Coronary artery (tissue), 2 donors: ENCODE measurements at regions not wholly inside any gene's neighbourhood (a gene's known extent, or its start where the extent isn't known, plus 50 kb on each side); places are given as distances from the start of the nearest gene placed in this dataset.

Experiments
- DNase-seq: peaks from one replicate; pipeline ENCODE4 v3.0.0-alpha.2; 2017; ENCODE audit warnings: low spot score
- H3K27ac ChIP-seq, 2 donors: fragments of 200-600 bp; sonication (generic); one replicate each; pipeline ENCODE4 v1.5.1; 2016 to 2019
- H3K4me3 ChIP-seq: fragments of 200-600 bp; sonication (generic); 2 replicates; pipeline ENCODE4 v1.5.1; 2016; ENCODE audit warnings: mild to moderate bottlenecking, moderate library complexity
- TF ChIP-seq, protein P1 (sequence below): fragments of 200-600 bp; sonication (generic); IDR thresholded peaks from one replicate; pipeline ENCODE4 v1.5.1; 2019; ENCODE audit warnings: antibody characterized with exemption

DNA sequence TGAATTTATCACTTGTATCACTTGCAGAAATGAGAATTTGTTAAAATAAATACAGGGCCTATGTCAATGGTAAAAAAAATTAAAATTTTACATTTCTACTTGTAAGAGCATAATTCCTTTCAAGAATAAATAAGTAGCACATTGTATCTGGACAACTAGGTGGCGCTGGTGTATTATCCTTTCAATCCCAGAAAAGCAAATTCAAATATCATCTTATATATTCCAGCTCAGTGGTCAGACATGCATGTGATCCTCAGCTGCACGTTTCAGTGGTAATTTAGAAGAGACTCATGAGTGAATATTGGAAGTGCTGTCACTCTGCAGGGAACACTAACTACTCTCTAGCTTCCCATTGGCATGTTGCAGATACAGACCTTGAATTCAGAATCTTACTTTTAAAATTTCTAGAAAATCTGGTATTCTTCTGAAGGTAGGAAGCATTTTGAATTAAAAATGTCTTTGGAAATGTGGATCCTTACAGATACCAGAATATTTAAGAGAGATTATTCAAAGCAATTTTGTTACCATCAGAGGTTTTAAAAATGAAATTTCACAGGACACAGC is 1414.7 kb upstream of the TENM3 start:
- TF ChIP-seq, protein P1, sequence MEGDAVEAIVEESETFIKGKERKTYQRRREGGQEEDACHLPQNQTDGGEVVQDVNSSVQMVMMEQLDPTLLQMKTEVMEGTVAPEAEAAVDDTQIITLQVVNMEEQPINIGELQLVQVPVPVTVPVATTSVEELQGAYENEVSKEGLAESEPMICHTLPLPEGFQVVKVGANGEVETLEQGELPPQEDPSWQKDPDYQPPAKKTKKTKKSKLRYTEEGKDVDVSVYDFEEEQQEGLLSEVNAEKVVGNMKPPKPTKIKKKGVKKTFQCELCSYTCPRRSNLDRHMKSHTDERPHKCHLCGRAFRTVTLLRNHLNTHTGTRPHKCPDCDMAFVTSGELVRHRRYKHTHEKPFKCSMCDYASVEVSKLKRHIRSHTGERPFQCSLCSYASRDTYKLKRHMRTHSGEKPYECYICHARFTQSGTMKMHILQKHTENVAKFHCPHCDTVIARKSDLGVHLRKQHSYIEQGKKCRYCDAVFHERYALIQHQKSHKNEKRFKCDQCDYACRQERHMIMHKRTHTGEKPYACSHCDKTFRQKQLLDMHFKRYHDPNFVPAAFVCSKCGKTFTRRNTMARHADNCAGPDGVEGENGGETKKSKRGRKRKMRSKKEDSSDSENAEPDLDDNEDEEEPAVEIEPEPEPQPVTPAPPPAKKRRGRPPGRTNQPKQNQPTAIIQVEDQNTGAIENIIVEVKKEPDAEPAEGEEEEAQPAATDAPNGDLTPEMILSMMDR, result no peak
- DNase-seq, result no peak
- Histone ChIP-seq H3K4me3 (no peak overlapping the region), H3K27ac (no peak overlapping the region)

DNA sequence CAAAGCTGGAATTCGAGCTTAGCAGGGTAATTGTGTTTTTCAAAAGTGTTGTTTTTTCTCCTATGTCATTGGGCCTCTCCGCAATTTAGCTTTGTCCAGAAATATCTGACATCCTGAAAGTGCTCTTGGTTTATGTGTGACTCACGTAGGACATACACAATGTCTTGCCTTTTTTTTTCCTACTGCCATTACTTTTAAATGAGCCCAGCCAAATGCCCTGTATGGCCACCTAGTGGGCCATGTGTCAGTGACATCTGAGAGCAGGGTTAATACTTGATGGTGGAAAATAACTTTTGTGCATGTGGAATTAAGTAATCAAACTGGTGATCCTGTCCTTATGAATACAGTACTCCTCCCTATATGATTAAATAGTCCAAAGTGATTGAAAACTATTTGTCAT is 1411.1 kb upstream of the TENM3 start:
- TF ChIP-seq, protein P1, result no peak
- no peak overlapping the region for H3K27ac ChIP-seq
- no peak overlapping the region for H3K4me3 ChIP-seq
- no peak for DNase-seq

DNA sequence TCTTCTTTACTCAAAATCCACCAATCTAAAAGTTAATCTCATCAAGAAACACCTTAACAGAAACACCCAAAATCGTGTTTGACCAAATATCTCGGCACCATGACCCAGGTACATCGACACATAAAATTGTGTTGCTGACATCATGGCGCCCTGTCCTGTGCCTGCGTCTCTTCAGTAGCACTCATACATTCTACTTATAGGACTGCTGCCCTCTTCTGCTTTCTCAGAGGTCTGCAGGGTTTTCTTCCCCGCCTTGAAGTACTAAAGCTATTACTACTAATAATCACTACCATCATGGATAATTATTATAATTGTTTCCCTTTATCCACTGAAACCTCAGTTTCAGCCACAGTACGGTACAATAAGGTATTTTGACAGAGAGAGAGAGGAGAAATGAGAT is 1403.1 kb upstream of the TENM3 start:
- DNase-seq, result no peak
- Histone ChIP-seq H3K4me3 (no peak overlapping the region), H3K27ac (no peak overlapping the region)
- TF ChIP-seq, protein P1, result no peak

DNA sequence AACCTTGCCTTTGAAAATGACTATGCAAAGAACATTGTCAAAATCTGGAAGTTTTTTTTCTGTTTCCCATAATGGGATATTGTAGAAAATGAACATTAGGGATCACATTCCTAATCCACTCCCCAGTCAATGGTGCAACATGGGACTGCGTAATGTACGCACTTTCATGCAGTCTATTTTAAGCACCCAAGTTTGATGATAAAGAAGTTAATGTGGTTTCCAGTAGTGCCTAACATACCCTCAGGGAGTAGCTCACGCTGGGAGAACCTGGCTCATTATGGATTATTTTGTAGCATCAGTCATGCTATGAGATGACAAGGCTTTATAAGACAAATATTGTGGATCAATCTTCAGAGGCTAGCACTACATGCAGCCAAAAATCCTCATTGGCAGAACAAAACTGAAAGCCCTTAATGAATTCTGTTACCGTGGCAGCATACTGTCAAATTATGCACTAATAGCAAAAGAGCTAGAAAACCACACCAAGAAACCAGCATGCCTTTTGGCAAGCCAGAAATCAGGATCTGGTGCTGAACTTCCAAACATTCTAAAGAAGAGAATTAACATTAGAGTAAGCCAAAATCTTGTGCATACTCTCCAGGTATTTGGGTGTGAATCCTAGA is 1392.8 kb upstream of the TENM3 start:
- Histone ChIP-seq H3K27ac (no peak overlapping the region), H3K4me3 (no peak overlapping the region)
- TF ChIP-seq, protein P1, result no peak
- no peak for DNase-seq

DNA sequence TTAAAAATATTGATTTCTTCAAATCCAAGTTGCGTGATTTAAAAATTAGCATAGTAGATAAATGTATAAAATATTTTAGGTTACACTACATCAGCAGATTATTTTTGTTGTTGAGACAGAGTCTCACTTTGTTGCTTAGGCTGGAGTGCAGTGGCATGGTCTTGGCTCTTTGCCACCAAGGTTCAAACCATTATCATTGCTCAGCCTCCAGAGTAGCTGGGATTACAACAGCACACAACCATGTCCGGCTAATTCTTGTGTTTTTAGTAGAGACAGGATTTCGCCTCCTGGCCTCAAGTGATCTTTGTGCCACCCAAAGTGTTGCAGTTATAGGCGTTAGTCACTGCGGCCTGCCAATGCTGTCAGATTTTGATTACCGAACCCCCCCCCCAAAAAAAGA is 1390.5 kb upstream of the TENM3 start:
- no peak overlapping the region for H3K4me3 ChIP-seq
- TF ChIP-seq, protein P1, result no peak
- DNase-seq, result no peak
- no peak overlapping the region for H3K27ac ChIP-seq

DNA sequence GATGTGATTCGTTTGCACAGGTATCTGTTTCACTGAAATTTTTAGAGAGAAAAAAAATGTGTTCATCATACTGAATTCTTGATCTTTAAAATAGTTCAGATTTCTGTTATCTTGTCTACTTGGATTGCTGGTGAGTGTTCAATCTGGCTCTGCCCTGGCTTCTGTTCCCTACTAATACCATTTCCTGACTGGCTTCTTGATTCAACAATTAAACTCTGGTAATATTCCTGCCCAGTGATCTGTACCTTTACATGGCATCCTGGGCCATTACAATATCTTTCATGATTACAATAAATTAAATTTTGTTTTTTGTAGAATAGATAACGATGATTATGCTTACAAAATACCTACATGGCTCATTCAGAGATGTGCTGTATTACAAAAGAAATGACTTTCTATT is 1388.0 kb upstream of the TENM3 start:
- Histone ChIP-seq H3K4me3 (no peak overlapping the region), H3K27ac (no peak overlapping the region)
- TF ChIP-seq, protein P1, result no peak
- DNase-seq, result no peak

DNA sequence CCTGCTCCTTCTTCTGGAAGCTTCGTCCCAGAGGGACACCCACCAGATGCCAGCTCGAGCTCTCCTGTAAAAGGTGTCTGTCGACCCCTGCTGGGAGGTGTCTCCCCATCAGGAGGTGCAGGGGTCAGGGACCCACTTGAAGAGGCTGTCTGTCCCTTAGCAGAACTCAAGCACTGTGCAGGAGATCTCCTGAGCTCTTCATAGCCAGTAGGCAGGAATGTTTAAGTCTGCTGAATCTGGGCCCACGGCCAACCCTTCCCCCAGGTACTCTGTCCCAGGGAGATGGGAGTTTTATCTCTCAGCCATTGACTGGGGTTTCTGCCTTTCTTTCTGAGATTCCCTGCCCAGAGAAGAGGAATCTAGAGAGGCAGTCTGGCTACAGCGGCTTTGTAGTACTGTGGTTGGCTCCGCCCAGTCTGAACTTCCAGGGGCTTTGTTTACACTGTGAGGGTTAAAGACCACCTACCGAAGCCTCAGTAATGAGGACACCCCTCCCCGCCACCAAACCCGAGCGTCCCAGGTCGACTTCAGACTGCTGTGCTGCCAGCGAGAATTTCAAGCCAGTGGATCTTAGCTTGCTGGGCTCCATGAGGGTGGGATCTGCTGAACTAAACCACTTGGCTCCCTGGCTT is 1383.0 kb upstream of the TENM3 start:
- Histone ChIP-seq H3K27ac (no peak overlapping the region), H3K4me3 (no peak overlapping the region)
- no peak for DNase-seq

More for the DNA sequence above, 1383.0 kb upstream of the TENM3 start:
- TF ChIP-seq, protein P1, result no peak
